LHCN-M2 (cell line): ENCODE measurements at regions not wholly inside any gene's neighbourhood (a gene's known extent, or its start where the extent isn't known, plus 50 kb on each side); places are given as distances from the start of the nearest gene placed in this dataset.
A peak's percentile ranks its signal among the peaks of the same experiment; 100 is the strongest.

Source experiments
- DNase-seq: peaks from one replicate; pipeline ENCODE4 v3.0.0-alpha.2; 2012; ENCODE audit warnings: low read depth

DNA sequence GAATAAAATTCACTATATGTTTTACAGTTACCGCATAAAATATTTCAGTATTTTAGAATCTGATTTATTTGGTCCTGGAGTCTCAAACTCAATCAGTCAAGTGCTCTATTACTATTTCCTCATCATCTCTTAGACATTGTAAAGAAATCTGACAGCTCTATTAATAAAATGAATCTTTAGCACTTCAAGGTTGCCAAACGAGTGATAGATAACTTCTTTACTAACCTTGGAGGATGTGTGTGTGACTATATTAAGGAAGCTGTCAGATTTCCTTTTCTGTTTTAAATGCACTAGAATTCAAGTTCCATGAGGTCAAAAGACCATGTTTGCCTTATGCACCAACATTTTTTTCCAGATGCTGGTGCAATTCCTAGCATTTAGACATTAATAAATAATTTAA lies 389.8 kb upstream of the AZI2 start:
- no peak for DNase-seq

DNA sequence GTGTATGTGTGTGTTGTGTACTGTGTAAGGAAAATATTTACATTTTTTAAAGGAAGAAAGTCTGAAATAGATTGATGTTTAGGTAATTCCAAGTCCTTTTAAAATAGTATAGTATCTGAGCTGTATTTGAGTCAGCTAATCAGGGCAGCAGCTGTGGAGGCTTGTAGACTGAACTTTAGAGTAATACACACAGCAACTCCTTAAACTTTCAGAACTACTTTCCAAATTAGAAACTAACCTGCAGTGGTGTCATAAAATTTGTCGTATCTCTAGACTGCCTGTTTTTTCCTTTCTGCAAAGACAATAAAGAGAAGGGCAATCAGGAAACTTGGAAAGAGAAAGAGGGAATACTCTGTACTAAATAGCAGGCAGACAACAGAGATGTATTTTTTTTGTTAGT lies 391.0 kb upstream of the AZI2 start:
- DNase-seq = no peak

DNA sequence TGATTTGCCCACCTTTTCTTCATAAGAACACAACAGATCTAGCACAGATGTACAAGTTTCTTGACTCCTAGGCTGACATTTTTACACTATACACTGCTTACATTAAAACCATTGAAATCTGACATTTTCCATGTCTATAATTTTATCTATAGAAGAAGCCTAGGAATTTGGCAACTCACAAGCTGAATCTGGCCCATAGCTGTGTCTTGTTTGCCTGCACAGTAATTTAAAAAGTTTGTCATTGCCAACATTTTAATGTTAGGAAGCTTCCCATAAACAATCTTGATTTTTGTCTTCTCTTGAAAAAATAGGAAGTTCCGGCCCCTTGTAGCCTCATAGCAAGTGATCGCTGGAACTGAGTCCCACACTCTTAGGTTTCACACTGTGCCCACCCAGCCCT lies 394.6 kb upstream of the AZI2 start:
- no peak for DNase-seq

DNA sequence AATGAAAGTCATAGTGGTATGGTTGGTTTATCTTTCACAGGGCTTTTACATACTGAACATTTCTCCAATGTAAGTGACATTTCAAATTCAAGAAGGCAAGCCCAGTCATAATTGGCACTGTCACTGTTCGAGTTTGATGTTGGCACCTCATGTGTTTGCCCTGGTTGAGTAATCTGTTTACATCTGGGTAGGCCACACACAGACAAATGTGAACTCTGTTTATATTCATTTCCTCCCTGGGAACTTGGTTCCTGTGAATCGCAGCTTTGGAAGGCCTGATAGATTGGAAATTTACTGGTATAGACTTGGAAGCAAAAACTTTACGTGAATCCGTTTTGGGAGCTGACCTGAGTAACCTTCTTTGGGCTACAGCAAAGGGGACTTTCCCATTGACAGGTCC lies 395.2 kb upstream of the AZI2 start:
- no peak for DNase-seq

DNA sequence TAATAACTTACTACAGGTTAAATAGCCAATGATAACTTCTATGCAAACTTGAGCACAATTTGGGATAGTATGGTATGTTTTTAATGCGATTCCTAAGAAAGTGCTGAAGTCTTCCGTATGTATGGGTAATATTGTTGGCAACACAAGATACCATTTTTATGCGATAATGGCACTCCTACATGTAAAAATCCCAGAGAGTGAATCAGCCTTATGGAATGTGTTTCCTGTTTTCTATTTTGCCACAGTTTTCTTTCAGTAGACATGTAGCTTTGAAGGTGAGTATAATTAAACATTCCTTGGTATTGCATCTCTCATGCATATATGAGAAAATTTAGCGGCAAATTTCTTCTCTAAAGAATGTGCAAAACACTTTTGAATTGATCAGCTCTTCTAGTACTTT lies 396.8 kb upstream of the AZI2 start:
- DNase-seq = peak; percentile 69

DNA sequence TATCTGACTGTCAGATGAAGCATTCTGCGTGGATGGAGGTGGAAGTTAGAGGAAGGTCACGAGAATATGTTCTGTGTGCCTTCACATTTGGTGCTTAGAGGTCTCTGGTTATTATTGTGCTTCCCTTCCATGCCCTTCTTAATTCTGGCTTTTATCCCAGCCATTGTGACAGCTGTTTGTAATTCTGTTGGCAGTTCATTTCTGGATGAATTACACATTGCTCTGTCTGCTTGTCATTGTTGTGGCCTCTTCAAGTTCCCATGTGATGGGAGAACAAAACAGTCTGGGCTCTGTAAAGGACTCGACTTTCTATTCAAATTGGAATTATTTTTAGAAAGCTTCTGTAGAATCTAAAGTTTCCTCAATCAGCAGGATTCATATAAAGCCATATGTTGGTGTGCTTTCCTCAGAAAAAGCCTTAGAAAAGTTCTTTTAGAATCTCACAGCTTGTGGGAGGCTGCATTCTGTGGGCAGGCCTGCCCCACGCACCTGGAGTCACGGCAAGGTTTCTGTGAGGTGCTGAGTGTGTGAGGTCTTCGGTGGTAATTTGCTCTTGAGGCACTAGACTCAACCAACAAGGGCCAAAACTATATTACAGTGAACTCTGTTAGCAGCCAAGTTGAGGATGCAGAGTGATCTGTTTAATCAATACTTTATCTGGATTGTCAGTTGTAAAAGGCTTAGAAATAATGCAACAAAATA lies 397.4 kb upstream of the AZI2 start:
- peak; percentile 88 for DNase-seq

DNA sequence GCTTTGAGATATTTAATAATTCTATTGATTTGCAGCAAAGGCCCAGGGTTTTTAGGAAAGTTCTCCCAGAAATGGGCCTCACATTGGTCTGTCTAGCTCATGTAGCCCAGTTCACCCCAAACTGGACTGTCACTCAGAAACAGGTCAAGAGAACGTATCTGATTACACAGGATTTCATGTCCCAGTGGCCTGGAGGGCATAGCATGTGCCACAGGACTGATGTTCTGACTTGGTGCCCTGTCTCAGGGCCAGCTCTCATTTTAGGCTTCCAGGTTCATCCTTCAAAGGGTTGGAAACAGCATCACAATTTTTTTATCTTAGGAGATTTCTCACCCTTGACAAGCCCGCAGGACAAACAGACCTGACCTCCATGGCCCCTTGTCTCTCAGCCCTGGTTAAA lies 398.4 kb upstream of the AZI2 start:
- no peak for DNase-seq

DNA sequence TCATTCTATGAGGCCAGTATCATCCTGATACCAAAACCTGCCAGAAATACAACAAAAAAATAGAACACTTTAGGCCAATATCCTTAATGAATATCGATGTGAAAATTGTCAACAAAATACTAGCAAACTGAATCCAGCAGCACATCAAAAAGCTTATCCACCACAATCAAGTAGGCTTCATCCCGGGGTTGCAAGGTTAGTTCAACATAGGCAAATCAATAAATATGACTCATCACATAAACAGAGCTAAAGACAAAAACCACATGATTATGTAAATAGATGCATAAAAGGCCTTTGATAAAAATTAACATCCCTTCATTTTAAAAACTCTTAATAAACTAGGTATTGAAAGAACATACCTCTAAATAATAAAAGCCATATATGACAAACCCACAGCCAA lies 403.2 kb upstream of the AZI2 start:
- DNase-seq = no peak

DNA sequence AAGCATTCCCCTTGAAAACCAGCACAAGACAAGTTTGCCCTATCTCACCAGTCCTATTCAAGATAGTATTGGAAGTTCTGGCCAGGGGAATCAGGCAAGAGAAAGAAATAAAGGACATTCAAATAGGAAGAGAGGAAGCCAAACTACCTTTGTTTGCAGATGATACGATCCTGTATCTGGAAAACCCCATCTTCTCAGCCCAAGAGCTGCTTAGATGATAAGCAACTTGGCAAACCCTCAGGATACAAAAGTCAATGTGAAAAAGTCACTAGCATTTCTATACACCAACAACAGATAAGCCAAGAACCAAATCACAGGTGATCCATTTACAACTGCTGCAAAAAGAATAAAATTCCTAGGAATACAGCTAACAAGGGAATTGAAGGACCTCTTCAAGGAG lies 403.7 kb upstream of the AZI2 start:
- no peak for DNase-seq

DNA sequence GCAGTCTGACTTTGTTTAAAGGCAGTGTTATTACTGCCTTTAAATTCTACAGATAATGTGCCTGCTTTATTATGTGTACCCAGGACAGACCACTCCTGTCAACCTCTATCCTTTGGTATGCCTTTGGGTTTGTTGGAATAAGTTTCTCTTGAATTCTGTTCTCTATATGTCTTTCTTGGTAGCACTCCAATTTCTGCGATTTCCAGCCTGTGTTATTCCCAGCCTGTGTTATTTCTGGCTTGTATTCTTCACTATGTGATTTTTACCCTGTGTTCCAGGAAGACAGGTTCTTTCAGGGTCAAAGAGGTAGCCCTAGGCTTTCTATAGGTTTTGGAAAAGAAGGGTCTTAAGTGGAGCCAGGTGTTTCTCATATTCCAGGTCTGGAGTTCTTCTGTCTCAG lies 407.4 kb upstream of the AZI2 start:
- no peak for DNase-seq

DNA sequence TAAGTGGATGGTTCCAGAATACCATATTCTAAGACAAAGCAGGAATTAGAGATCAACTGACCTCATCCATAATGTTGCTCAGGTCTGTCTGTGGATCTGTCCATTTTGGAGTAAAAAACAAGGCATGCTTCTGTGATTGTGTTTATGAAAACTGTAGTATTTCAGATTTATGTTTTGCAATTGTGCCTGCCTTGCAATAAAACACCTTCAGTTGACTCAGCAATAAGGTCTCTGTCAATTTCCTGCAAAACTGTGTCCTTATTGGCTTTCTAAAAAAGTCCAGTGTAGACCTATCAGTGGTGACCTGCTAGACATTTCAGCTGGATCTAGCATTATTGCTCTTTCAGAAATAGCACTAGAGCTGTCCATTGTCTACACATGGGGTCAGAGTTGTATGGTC lies 409.5 kb upstream of the AZI2 start:
- no peak for DNase-seq

DNA sequence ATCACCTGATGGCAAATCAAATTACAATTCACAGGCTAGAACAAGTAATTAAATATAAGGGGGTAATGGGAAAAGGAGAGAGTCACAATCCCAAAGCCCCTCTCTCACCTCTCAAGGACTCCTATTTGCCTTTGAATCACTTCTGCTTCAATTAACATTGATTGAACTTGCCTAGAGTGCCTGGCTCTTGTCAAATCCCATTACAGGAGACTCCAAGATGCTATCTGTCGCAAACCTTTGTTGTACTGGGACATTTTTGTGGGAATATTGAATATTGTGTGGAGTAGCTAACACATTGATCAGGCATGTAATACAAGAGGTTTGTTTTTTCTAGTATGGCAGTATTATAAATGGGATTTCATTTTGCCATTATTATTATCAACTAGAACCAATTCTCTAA lies 412.8 kb upstream of the AZI2 start:
- no peak for DNase-seq

DNA sequence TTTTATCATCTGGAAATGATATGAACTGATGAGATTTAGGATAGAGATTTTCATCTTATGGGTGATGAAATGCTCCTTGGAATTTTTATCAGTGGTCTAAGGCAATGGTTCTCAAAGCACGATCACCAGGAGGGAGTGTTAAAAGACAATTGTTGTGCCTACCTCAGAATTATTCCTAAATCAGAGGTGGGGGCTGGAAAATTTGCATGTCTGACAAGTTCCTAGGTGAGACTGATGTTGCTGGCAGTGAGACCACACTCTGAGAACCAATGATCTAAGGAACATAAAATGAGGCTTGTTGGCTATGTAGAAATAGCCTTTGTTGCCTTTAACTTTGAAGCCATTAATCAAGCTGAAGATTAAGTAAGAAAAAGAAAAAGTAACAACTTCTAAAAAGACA lies 416.6 kb upstream of the AZI2 start:
- DNase-seq = no peak

DNA sequence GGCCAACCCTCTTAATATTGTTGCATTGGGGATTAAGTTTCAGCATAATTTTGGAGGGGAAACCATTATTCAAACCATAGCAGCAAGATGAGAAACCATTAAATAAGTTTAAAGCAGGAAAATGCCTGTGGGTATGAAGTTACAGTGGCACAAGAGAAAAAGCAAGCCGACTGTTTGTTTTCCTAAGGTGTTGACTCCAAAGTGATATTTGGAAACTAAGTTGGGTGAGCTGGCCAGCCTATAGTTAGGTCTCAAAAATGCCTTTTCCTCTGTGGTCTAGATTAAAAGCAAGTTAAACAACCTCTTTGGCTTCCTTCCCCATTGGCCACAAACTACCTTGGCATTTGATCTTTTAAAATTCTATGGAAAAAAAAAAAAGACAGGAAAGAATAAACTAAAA lies 419.8 kb upstream of the AZI2 start:
- DNase-seq = no peak

DNA sequence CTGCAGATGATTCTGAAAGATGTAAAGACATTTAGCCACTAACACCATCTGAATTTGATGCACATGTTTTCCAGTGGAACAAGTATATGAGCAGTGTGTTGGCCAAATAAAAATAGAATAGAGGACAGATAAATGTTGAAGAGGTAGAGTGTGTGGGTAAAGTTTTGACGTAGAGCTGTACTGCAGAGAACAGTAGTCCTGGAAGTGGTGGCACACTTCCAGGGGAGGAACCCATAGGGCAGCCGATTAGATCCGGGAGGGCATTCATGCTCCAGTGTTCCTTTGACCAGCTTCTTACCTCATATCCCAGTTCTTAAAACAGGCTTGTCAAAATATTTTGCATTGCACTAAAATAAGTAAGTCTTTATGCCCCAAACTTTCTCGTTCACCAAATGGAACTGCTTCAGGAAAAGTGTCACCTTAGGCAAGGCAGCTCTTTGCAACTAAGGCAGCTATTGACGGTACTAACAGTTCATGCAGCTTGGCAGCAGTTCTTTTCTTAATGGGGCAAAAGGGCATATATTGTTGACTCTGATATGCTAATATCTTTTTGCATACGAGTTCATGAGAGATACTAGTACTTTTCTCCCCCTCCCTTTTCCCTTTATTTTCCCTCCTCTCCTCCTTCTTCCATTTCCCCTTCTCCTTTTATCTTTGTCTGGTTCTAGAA lies 429.3 kb upstream of the AZI2 start:
- DNase-seq = no peak

DNA sequence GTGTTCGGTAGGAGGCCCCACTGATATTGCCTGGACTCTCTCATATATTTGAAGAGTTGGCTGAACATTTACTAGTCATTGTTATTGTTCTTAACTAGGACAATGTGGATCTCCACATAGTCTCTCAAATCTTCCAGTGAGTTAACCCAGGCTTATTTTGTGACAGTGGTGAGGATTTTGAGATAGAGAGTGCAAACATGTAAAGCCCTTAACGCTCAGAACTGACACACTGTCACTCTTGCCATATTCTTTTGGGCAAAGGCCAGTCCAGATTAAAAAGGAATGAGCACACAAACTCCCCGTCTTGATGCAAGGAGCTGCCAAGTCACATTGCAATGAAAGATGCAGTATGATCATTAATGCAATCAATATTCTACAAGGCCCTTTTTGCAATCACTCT lies 431.9 kb upstream of the AZI2 start:
- DNase-seq = no peak

DNA sequence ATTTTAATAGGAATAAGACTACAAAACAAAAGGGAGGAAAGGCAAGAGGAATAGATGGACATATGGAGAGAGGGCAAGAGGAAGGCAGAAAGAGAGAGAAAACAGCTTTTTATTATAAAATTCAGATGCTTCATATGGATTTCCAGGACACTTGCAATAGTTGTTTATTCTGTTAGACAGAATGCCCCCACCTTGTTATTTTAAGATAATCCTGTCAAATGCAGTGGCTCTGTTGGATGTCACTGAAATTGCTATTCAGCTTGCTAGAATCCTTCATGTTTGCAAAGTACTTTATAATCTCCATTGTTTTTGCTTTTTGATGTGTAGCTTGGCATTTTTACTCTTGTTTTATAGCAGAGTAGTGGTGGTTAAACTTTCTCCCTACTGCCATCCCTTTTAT lies 432.4 kb upstream of the AZI2 start:
- DNase-seq = no peak

DNA sequence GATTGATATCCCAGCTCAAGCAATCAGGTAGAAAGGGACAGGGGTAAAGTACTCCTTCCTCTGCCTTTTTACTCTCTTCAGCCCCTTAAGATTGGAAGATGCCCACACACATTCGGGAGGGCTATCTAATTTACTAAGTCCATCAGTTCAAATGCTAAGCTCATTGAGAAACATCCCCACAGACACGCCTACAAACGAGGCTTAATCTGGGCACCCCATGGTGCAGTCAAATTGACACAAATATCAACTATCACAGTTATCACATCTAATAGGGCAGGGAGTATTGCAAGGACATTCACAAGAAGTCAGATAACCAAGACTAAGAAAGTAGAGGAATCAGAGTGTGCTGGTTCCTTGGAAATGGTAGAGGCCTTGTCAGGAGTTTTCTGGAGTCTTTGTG lies 437.8 kb upstream of the AZI2 start:
- DNase-seq = no peak

DNA sequence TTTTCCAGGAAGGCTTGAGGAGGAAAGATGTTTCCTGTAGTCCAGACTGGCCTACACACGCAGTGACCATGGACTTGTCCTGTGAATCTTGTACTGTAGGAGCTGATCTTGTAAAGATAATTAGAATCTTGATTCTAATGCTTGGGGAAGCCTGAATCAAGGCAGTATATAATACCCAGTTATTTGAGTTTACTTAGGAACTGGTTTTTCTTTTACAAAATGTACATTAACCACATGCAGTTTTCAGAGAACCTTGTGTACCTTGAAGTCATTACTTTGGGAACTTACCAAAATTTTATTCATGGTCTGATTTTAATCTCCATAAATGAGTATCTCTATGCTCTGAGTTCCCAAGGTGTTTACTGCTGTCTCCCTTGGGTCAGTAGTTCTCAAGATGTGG lies 439.9 kb upstream of the AZI2 start:
- no peak for DNase-seq

DNA sequence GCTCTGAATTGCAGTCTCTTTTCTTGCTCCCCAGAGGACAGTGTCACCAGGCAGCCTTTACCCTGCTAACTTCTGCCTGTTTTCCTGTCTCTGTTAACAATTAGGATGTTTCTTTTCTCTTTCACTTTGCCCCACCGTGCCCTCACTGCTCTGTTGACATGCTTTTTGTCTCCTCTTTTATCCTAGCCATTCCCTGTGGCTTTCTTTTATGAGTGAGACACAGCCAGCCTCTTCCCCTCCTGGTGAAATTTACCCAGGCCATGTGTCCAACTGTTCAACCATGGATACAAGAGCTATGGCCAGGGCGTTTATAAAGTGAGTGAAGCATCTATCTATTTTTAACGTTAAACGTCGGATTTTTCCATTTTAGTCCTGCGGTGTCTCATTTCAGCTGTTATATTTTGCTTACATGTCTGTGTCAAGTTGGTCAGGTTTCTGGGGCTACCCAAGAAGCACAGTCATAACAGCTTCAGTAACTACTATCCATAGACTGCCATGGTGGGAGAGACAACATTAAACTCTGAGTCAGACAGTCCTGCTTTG lies 443.2 kb upstream of the AZI2 start:
- DNase-seq = peak; percentile 54

DNA sequence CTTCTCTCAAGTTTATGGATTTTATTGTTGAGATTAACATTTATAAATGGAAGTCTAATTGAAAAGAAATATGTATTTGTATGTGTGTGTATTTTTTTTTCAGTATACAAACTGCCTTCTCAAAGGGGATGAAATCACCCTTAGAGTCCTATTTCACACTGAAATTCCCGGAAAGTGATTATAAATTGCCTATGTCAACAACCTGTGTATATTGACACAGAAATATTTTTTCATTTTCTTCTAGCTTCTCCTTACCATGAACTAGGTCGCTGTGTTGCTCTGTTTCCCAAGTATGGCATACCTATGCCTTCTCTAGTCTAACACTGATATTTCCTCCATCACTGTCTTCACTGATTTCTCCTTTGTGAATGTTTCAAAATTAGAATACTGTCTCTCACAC lies 444.0 kb upstream of the AZI2 start:
- DNase-seq = no peak

DNA sequence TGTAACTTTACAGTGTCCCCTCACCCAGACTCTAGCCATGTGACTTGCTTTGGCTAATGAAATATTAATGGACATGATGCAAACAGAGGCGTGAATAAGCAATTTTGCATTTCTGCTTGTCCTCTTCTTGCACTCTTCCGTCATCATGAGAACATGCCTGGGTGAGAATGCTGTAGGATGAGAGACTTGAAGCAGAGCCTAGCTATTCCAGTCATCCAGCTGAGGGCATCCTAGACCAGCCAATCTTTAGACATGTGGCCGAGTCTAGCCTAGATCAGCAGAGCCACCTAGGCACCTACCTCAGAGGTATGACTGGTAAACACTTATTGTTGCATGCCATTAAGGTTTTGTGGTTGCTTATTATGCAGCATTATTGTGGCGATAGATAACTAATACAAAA lies 450.5 kb upstream of the AZI2 start:
- DNase-seq = no peak

DNA sequence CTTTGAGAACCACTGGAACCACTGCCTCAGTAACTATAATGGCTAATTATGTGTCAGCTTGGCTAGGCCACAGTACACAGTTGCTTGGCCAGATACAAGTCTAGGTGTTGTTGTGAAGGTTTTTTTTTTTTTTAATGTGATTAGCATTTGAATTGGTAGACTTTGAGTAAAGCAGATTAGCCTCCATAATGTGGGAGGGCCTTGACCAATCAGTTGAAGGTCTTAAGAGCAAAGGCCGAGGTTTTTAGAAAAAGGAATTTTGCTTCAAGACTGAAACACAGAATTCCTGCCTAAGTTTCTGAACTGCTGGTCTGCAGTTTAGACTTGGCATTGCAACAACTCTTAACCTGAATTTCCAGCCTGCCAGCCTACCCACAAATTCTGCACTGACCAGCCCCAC lies 451.6 kb upstream of the AZI2 start:
- no peak for DNase-seq

DNA sequence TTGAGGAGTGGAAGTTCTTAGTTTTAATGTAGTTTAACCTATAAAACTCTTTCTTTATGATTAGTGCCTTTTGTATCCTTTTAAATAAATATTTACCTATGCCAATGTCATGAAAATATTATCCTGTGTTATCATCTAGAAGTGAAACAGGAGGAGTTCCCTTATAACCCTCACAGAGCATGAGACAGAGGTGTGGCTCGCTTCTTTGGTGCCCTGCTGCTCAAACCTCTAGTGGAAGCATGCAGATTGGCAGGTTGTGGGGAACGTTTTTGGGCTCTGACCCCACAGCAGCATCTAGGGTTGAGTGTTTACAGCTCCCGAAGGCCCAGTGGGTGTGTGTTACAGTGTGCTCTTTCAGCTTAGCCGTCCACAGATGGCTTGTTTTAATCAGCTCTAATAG lies 459.4 kb upstream of the AZI2 start:
- no peak for DNase-seq
